ENCODE measurements at regions not wholly inside any gene's neighbourhood (a gene's known extent, or its start where the extent isn't known, plus 50 kb on each side); places are given as distances from the start of the nearest gene placed in this dataset.
"Not testable (repeated sequence)": the region's sequence is repeated elsewhere in the genome, so short reads cannot be mapped to it uniquely, and the experiment has no call there.

- no peak for DNase-seq (ENCODE audit: low read depth)
These were observed 926.1 kb upstream of the SORCS1 start for GRCh38 chr10:108090476-108091215.

GRCh38 chr10:108086502-108086901 is 922.0 kb upstream of the SORCS1 start:
- DNase-seq (ENCODE audit: low read depth), result no peak

- DNase-seq (ENCODE audit: low read depth), result no peak
These were observed 918.1 kb upstream of the SORCS1 start for GRCh38 chr10:108082596-108082995.

GRCh38 chr10:108078263-108078662 is 913.8 kb upstream of the SORCS1 start:
- DNase-seq (ENCODE audit: low read depth), result no peak

DNA sequence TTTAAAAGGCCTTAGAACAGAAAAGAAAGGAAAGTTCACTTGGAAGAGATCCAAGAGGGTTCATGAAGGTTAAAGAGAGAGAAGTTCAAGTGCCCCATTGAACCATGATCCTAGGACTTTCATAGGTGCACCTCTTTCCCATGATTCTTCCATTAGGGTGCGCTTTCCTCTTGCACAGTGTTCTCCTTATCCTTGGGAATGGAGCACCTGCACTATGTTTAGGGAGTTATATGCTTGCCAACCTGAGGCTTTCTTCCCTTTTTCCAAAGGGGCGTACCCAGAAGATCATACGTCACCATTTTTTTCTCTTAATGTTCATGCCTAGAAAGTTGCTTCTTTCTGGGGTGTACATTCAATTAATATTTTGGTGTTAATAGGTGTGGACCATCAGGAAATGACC is 908.0 kb upstream of the SORCS1 start:
- DNase-seq (ENCODE audit: low read depth), result no peak

DNA sequence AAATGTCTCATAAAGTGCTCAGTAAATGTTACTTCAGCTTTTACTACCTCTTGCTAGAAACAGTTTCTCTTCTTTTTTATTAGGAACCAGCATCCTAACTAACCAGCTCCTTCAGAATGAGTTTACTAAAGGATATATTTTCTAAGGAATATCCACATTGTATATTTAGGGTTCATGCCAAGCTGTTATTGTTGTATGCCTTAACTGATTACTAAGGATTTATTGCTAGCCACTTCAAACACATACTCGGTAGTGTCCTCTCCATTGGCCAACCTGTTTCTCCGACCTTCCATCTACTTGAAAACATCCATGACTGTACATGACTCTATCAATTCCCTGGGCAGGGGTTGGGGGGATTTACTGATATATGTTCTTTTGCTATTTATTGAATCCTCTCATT is 906.3 kb upstream of the SORCS1 start:
- no peak for DNase-seq (ENCODE audit: low read depth)

GRCh38 chr10:108069096-108069495 is 904.6 kb upstream of the SORCS1 start:
- DNase-seq (ENCODE audit: low read depth), result no peak

GRCh38 chr10:108064746-108065260 is 900.3 kb upstream of the SORCS1 start:
- DNase-seq (ENCODE audit: low read depth), result no peak

- DNase-seq (ENCODE audit: low read depth), result no peak
These were observed 895.7 kb upstream of the SORCS1 start for GRCh38 chr10:108060246-108060645.

DNA sequence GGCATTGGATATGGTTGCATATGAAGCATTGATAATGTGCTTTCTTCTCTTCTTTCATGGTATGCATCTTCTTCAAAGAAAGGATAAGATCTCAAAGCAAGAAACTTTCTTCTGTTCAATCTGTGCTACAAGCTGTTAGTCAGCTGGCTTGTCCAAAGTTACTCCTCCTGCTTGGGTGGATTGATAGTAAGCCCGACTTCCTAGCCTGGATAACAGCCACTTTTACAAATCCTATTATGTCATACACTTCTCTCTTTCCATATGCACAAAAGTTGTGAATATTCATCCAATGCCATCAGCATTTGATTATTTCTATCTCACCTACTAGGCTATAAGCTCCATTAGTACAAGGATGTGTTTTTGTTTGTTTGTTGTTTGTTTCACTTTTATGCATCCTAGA is 891.0 kb upstream of the SORCS1 start:
- no peak for DNase-seq (ENCODE audit: low read depth)

DNA sequence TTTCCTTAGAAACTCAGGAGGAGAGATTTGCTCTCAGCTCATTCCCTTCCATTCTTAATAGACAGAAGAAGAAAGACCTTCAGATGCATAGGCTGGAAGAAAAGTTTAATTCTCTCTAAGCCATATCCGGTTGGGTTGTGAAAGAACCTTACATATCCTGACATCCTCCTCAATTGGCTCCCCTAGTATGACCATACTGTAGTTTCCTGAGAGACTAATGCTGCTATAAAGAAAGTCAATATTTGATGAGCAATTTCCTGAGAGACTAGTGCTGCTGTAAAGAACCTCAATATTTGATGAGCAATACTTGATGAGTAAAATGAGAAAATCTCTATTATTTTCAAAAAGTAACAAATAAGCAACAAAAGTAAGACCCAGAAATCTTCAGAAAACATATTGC is 888.5 kb upstream of the SORCS1 start:
- DNase-seq (ENCODE audit: low read depth), result no peak

DNA sequence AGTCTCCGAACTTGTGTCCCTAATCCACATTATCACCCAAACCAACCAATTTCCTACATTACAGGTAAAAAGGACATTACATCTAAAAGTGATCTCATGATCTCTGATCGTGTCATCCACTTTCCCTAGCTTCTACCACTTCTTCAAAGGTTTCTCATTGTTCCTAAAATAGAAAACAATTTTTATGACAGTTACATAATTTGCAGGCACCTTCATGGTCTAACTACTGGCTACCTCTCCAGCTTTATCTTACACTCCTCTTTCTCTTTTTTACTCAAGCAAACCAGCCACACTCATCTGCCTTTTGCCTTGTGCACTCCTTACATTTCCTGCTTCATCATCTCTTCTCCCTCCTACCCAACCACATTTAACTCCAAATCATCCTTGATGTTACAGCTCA is 886.7 kb upstream of the SORCS1 start:
- DNase-seq (ENCODE audit: low read depth), result no peak

DNA sequence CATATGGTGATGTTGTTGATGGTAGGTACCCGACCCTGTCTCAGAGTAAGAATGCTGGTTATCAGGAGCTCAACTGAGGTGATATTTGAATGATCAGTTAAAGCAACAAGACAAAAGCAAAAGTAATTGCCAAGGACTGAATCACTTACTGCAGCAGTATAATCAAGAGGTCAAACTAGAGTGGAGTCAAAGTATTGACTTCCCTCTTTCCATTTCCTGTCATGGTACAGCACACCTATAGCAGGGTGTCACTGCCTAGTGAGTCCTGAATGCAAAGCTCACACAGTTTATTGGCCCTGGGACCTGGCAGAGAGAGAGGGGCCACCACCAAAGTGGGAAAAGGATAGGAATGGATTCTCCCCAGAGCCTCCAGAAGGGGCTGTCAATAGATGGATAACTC is 886.1 kb upstream of the SORCS1 start:
- DNase-seq (ENCODE audit: low read depth), result no peak

DNA sequence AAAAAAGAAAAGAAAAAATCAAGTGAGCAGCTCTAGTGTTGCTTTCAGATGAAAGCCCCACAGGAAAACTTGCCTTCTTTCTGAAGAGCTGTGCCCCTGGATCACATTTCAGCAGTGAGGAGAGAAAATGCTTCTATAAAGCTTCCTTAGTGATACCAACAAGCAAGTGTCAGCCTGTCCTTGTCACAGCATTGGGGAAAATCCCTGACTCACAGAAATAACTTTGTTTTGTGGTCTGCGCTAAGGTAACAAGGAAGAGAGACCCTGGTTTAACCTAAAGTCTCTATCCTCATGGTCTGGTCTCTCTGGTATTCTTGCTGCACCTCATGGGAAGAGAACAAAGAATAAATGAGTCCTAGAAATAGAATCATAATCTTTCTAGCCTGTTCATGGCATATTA is 885.2 kb upstream of the SORCS1 start:
- DNase-seq (ENCODE audit: low read depth), result no peak

DNA sequence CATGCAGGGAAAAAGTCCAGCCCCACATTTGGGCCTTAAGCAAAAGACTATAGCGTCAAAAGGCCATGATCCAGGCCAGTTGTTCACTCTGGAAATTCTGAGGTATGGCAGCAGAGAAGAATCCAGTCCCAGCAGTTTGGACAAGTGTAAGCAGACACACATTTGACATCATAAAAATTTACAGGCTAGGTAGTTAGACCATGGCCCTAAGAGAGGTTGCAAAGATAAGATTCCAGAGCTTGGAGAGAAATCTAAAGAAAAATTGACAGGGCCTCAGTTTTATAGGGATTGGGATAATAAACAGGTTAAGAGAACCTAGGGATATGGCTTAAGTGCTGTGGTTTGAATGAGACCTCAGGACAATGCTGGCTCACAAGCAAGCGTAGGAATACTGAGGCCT is 884.4 kb upstream of the SORCS1 start:
- DNase-seq (ENCODE audit: low read depth), result no peak

- DNase-seq (ENCODE audit: low read depth), result no peak
These were observed 875.5 kb upstream of the SORCS1 start for GRCh38 chr10:108039821-108040584.

DNA sequence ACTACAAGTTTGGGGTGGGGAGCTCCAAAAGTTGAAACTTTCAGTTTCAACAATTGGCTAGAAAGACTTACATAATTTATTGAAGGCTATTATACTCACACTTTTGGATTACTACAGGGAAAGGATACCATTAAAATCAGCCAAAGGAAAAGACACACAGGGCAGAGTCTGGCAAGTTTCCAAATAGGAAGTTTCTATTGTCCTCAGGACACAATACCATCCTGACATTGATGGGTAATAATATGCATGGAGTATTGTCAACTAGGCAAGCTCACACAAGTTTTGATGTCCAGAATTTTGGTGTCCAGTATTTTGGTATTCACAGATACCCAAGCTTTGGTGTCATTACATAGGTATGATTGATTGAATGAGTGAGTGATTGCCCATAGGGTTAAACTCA is 872.6 kb upstream of the SORCS1 start:
- DNase-seq (ENCODE audit: low read depth), result no peak

GRCh38 chr10:108036265-108036664 is 871.8 kb upstream of the SORCS1 start:
- no peak for DNase-seq (ENCODE audit: low read depth)

GRCh38 chr10:108034829-108035228 is 870.3 kb upstream of the SORCS1 start:
- DNase-seq (ENCODE audit: low read depth), result no peak

DNA sequence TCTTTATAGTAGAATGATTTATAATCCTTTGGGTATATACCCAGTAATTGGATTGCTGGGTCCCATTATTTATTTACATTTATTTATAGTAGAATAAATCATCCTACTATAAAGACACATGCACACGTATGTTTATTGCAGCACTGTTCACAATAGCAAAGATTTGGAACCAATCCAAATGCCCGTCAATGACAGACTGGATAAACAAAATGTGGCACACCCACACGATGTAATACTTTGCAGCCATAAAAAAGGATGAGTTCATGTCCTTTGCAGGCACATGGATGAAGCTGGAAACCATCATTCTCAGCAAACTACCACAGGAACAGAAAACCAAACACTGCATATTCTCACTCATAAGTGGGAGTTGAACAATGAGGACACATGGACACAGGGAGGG is 869.0 kb upstream of the SORCS1 start:
- DNase-seq (ENCODE audit: low read depth), result not testable (repeated sequence)

DNA sequence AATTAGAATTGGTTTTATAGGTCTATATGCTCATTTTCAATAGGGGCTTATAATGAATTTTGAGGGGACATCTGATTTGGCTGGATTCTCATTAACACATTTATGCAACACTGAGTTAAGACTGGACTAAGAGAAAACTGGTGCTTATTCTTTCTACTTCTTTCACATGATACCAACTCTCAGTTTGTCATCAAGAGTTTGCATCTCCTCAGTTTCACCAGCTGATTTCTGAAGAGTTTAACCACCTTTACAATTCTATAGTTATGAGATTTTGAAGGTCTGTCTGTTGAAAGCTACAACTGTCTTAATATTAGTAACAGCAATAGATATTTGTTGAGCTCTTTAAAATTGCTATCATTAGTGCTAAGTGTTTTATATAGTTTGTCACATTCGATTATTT is 867.0 kb upstream of the SORCS1 start:
- no peak for DNase-seq (ENCODE audit: low read depth)

GRCh38 chr10:108014902-108015177 is 850.3 kb upstream of the SORCS1 start:
- no peak for DNase-seq (ENCODE audit: low read depth)

GRCh38 chr10:108014145-108014901 is 849.8 kb upstream of the SORCS1 start:
- no peak for DNase-seq (ENCODE audit: low read depth)

Data from HS-27A (cell line).